ENCODE measurements at regions not wholly inside any gene's neighbourhood (a gene's known extent, or its start where the extent isn't known, plus 50 kb on each side); places are given as distances from the start of the nearest gene placed in this dataset.

GRCh38 chr10:125553091-125553490 is 129.9 kb downstream of the TEX36 start:
- no peak overlapping the region for H3K4me3 ChIP-seq
- no peaks in the 10 kb centered on the region for H3K36me3 ChIP-seq
- ATAC-seq (no peak), DNase-seq (no peak), FAIRE-seq (no peak)
- no peak overlapping the region for H3K27ac ChIP-seq
- intact Hi-C loops (cut with DNase I), result no loop called here
- no peaks in the 10 kb centered on the region for H3K27me3 ChIP-seq
- WGBS, 2 donors, result 74 to 88% methylated on average over 2 of the region's 2 CpGs
- no peak for TF ChIP-seq CTCF (IDR thresholded peaks at IDR 0.05)
- H3K9me3 ChIP-seq, result no peaks in the 10 kb centered on the region
- H3K4me1 ChIP-seq, result no peaks in the 10 kb centered on the region

GRCh38 chr10:125551247-125551646 is 131.7 kb downstream of the TEX36 start:
- intact Hi-C loops (cut with DNase I), result no loop called here
- H3K36me3 ChIP-seq, result no peaks in the 10 kb centered on the region
- ATAC-seq, result no peak
- H3K9me3 ChIP-seq, result no peaks in the 10 kb centered on the region
- H3K4me1 ChIP-seq, result no peaks in the 10 kb centered on the region
- H3K4me3 ChIP-seq, result no peak overlapping the region
- H3K27ac ChIP-seq, result no peak overlapping the region
- H3K27me3 ChIP-seq, result no peaks in the 10 kb centered on the region
- DNase-seq, result no peak
- no peak for TF ChIP-seq CTCF (IDR thresholded peaks at IDR 0.05)
- 90 to 95% methylated on average over 4 of the region's 4 CpGs for WGBS, 2 donors
- FAIRE-seq, result no peak

- Histone ChIP-seq H3K27me3 (no peaks in the 10 kb centered on the region), H3K36me3 (no peaks in the 10 kb centered on the region), H3K27ac (no peak overlapping the region), H3K4me3 (no peak overlapping the region), H3K9me3 (no peaks in the 10 kb centered on the region), H3K4me1 (no peaks in the 10 kb centered on the region)
- DNase-seq (no peak), FAIRE-seq (no peak), ATAC-seq (no peak)
- TF ChIP-seq CTCF (IDR thresholded peaks at IDR 0.05), result no peak
- intact Hi-C loops (cut with DNase I), result no loop called here
- WGBS, 2 donors, result 73 to 76% methylated on average over 3 of the region's 3 CpGs
These were observed 132.6 kb downstream of the TEX36 start for GRCh38 chr10:125550362-125550761.

GRCh38 chr10:125549653-125550052 is 133.3 kb downstream of the TEX36 start:
- ATAC-seq (no peak), DNase-seq (no peak), FAIRE-seq (no peak)
- no peaks in the 10 kb centered on the region for H3K9me3 ChIP-seq
- intact Hi-C loops (cut with DNase I), result no loop called here
- 59 to 61% methylated on average over 7 of the region's 7 CpGs for WGBS, 2 donors
- H3K36me3 ChIP-seq, result no peaks in the 10 kb centered on the region
- no peaks in the 10 kb centered on the region for H3K4me1 ChIP-seq
- no peak overlapping the region for H3K27ac ChIP-seq
- H3K4me3 ChIP-seq, result no peak overlapping the region
- TF ChIP-seq CTCF (IDR thresholded peaks at IDR 0.05), result no peak
- no peaks in the 10 kb centered on the region for H3K27me3 ChIP-seq

- intact Hi-C loops (cut with DNase I), result no loop called here
- Histone ChIP-seq H3K36me3 (no peaks in the 10 kb centered on the region), H3K27ac (no peak overlapping the region), H3K4me1 (no peaks in the 10 kb centered on the region), H3K27me3 (no peaks in the 10 kb centered on the region), H3K4me3 (no peak overlapping the region), H3K9me3 (no peaks in the 10 kb centered on the region)
- no peak for ATAC-seq
- no peak for TF ChIP-seq CTCF (IDR thresholded peaks at IDR 0.05)
- 81 to 82% methylated on average over 7 of the region's 7 CpGs for WGBS, 2 donors
- DNase-seq, result no peak
- no peak for FAIRE-seq
These were observed 134.1 kb downstream of the TEX36 start for GRCh38 chr10:125548878-125549277.

All from pancreas (tissue), 10 donors.